ENCODE measurements at regions not wholly inside any gene's neighbourhood (a gene's known extent, or its start where the extent isn't known, plus 50 kb on each side); places are given as distances from the start of the nearest gene placed in this dataset.
"Not testable (repeated sequence)": the region's sequence is repeated elsewhere in the genome, so short reads cannot be mapped to it uniquely, and the experiment has no call there.

- DNase-seq: not testable (repeated sequence)
Observed at GRCh38 chrX:134045372-134045771, 60.0 kb upstream of the GPC3 start.

DNA sequence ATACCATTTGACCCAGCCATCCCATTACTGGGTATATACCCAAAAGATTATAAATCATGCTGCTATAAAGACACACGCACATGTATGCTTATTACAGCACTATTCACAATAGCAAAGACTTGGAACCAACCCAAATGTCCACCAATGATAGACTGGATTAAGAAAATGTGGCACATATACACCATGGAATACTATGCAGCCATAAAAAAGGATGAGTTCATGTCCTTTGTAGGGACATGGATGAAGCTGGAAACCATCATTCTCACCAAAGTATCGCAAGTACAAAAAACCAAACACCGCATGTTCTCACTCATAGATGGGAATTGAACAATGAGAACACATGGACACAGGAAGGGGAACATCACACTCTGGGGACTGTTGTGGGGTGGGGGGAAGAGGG lies 81.7 kb upstream of the GPC3 start:
- DNase-seq: not testable (repeated sequence)

DNA sequence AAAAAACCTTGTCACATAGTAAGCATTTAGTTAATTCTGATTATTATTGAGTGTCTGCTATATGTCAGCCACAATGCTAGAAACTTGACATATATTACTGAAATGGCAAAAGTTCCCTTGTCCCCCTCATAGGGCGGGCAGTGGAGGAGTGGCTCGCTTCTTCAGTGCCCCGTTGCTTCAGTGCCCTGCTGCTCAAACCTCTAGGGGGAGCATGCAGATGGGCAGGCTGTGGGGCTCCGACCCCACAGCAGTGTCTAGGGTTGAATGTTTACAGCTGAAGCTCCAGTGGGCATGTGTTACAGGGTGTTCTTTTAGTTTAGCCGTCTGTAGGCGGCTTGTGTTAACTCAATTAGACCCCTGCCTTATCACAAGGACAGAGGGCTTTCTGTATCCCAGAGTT lies 86.5 kb upstream of the GPC3 start:
- not testable (repeated sequence) for DNase-seq

GRCh38 chrX:134073341-134073740 lies 87.9 kb upstream of the GPC3 start:
- DNase-seq: no peak

DNA sequence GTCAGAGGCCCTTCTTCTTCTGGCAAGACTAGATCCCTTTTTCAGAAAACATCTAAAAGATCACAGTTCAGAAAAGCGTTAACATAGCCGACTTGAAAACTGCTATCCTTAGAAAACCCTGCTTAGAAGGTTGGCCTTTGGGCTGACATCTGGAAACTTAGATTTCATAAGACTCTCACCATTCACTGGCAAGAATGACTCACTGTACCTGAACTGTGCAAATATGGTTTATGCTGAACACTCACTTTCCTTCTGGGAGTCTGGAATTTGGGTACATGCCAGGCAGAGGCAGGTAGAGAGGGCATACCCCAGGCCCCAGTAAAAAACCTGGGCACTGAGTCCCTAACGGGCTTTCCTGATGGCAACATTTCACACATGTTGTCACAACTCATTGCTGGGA lies 88.8 kb upstream of the GPC3 start:
- DNase-seq: no peak

GRCh38 chrX:134075894-134076718 lies 90.7 kb upstream of the GPC3 start:
- DNase-seq: no peak

DNA sequence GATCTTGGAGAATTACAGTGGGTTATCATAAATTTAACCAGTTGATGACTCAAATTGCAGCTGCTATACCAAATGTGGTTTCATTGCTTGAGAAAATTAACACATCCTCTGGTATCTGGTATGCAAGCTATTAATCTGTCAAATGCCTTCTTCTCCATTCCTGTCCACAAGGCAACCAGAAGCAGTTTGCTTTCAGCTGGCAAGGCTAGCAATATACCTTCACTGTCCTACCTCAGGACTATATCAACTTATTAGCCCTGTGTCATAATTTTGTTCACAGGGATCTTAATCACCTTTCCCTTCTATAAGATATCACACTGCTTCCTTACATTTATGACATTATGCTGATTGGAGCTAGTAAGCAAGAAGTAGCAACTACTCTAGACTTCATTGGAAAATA lies 110.0 kb upstream of the GPC3 start:
- no peak for DNase-seq

DNA sequence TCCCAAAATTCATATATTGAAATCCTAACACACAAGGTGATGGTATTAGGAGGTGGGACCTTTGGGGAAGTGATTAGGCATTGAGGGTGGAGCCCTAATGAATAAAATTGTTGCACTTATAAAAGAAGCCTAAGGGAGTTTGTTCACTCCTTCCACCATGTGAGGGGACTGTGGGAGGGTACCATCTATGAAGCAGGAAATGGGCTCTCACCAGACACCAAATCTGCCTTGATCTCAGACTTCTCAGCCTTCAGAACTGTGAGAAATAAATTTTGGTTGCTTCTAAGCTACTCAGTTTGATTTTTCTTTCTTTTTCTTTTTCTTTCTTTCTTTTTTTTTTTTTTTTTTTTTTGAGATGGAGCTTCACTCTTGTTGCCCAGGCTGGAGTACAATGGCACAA lies 116.2 kb upstream of the GPC3 start:
- no peak for DNase-seq

DNA sequence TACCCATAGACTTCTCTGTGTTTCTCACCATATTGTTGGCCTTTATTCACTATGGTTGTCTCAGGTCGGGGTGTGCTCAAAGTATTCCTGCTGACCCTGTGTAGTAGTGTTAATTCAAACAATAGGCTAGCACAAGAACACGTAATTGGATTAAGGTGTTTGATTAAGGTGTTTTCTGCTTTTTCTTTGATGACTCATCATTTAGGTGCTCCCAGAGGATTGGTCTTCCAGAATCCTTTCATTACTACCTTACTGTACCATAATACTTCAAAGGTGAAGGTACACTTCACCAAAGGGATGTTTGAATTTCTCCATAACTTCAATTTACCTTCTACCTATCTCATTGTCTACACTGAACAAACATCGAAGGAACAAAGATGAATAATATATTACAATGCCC lies 121.7 kb upstream of the CCDC160 start:
- no peak for DNase-seq

- no peak for DNase-seq
Observed at GRCh38 chrX:134137341-134137740, 99.6 kb upstream of the CCDC160 start.

GRCh38 chrX:134139090-134139489 lies 97.9 kb upstream of the CCDC160 start:
- DNase-seq: no peak

GRCh38 chrX:134144231-134144630 lies 92.8 kb upstream of the CCDC160 start:
- peak; percentile 57 for DNase-seq

GRCh38 chrX:134146493-134146892 lies 90.5 kb upstream of the CCDC160 start:
- DNase-seq: no peak

- DNase-seq: no peak
Observed at GRCh38 chrX:134148172-134148692, 88.8 kb upstream of the CCDC160 start.

DNA sequence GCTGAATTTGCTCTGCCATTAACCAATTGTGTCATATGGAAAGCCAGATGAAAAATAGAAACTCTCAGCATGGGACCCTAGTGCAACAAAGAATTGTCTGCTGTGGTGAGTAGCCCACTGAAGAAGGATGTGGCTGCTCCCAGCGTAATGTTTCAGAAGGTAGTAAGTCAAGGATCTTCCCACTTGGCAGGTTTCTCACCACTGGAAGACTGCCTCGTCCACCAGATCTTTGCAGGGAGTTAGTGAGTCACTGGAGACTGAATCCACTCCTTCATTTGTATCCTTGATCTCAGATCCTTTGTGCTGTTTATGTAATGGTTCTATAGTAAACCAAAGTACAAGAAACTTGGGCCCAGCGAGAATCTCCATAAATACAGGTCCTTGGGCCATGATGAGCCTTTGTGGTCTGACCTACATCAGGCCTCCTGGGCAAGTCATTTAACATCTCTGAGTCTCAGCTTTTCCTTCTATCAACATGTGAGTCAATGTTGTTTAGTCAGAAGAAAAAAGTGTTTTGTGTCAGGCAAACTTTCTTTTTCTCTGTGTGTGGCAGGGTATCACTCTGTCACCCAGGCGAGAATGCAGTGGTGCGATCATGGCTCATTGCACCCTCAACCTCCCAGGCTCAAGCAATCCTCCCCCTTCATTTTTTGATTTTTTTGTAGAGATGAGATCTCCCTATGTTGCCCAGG lies 78.0 kb upstream of the CCDC160 start:
- DNase-seq: no peak

DNA sequence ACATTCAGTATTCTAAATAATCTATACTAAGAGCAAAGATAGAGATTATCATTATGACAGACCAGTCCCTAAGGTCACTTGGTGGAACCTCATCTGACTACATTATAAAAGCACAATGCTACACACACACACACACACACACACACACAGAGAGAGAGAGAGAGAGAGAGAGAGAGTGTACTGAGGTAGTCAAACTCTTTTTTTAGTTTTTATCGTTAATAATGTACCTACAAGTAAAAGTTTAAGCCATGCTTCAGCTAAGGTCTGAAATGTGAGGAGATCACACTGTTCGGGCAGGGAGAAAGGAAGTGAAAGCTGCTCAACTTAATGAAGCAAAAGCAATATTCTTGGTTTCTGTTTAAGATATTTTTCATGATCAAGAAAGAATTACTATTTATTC lies 75.8 kb upstream of the CCDC160 start:
- no peak for DNase-seq

GRCh38 chrX:134162032-134162431 lies 75.0 kb upstream of the CCDC160 start:
- DNase-seq: no peak

DNA sequence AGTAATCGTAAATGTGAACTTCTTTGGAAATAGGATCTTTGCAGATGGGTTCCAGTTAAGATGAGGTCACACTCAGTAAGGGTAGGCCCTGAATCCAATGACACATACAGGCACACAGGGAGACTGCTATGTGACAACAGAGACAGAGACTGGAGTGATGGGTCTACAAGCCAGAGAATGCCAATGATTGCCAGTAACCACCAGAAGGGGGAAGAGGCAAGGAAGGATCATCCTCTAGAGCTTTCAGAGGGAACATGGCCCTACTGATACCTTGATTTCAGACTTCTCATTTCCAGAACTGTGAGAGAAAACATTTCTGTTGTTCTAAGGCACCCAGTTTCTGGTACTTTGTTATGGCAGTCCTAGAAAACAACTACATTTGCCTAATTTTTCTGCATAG lies 73.1 kb upstream of the CCDC160 start:
- no peak for DNase-seq

DNA sequence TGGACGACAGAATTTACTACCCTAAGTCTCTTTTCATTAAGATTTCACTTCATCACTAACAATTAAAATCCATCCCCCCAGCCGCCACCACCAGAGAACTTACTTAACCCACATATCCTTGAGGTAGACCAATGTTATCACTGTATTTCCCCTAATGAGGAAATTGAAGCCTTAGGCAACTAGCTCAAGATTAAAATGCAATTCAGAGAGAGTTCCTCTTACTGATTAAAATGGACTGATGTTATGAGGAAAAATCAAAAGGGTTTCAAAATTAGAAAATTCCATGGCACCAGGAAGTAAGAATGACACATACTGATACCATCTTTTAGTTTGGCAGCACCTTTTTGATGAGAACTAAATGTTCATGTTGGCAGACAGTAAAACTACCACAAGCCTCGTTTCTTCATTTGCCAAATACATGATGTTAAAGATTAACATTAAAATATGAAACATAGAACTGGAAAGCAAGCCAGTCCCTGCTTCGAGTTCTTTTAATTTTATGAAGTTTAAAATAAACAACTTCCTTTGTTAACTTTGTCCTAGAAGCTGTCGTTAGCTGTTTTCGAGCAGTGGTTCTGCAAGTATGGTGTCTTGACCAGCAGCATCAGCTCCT lies 69.3 kb upstream of the CCDC160 start:
- peak; percentile 27 for DNase-seq

- peak; percentile 62 for DNase-seq
Observed at GRCh38 chrX:134171661-134172587, 65.1 kb upstream of the CCDC160 start.

DNA sequence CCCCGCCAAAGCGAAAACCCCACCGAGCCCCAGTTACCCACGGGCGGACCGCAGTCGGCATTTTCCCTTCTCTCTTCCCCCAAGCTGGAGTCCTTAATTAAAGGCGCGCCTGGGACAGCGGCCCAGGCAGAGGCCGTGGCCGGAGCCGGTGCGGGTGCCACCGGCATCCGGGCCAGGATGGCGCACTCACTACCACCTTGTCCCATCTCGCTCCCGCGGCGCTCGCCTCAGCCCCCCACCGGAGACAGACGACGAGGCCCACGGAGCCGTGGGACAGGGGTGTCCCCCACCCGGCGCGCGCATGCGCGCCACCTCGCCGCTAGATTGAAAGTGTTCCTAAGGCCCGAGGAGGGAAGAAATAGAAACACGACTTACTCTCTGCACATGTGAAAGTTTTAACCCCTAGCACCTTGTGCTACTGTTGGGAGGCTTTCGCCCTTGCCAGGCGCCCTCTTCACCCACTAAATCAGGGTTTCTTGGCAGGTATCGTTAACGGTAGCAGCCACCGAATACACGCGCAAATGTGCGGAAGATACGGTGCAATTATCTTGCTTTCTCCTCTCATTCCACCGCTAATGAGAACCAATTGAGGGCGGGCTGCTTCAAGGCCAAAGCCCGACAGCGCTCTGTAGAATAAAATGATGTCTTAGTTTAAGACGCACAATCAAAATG lies 64.3 kb upstream of the CCDC160 start:
- peak; percentile 39 for DNase-seq

Measured in hematopoietic multipotent progenitor cell treated with erythropoietin and hydrocortisone succinate and interleukin-3 and kit ligand, for 4 days (in vitro differentiated cells).